ENCODE measurements at regions not wholly inside any gene's neighbourhood (a gene's known extent, or its start where the extent isn't known, plus 50 kb on each side); places are given as distances from the start of the nearest gene placed in this dataset.
"Not testable (repeated sequence)": the region's sequence is repeated elsewhere in the genome, so short reads cannot be mapped to it uniquely, and the experiment has no call there.

- not testable (repeated sequence) for TF ChIP-seq CTCF, POLR2A, EP300 (IDR thresholded peaks at IDR 0.05)
Observed at GRCh38 chr20:30297878-30298595, 959.4 kb upstream of the DEFB115 start.

All from tibial nerve (tissue), 4 donors.